NCI-H1092 treated with DMSO at 0.1 percent for 48 hours (cell line): ENCODE measurements at regions not wholly inside any gene's neighbourhood (a gene's known extent, or its start where the extent isn't known, plus 50 kb on each side); places are given as distances from the start of the nearest gene placed in this dataset.
"Not testable (repeated sequence)": the region's sequence is repeated elsewhere in the genome, so short reads cannot be mapped to it uniquely, and the experiment has no call there.

Experiments
- DNase-seq: peaks from one replicate; lab custom pipeline; 2025; lab: John Stamatoyannopoulos, UW

- DNase-seq, result peak; percentile 0
These were observed 286.6 kb downstream of the TENT5A start for GRCh38 chr6:81465859-81466258.

DNA sequence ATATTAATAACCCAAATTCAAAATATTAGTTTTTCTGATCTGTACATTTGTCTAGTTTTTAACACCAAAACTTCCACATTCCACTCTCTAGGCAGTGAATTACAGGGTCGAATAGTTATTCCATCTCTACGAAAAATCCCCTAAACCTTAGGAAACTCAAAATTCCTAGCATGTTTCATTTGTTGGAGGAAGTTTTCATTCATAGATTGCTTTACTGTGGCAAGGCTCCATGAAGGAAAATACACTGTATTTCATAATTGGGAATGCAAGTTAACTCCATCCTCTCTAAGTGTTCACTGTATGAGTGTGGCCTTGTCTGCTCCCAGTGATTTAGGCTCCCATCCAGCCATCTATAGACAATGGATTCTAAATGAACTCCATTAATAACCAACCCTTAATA, 296.1 kb downstream of the TENT5A start:
- DNase-seq, result no peak

GRCh38 chr6:81455641-81456040, 296.8 kb downstream of the TENT5A start:
- no peak for DNase-seq

DNA sequence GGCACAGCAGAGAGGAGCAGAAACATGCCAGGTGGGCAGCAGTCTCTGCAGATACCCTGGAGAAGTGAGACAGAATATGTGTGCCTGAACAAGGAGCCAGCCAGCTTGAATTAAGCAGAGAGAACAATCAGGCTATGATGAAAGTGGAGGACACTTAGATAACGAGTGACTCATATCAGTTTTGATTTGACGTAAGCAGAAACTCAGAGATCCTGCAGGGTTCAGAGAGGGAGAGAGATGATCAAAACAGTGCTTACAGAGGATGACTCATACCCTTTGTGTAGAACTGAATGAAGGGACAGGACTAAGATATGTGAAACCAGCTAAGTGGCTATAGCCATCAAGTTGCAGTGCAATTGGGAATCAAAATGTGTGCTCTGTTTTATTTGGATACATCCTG, 300.7 kb downstream of the TENT5A start:
- no peak for DNase-seq

- no peak for DNase-seq
These were observed 302.3 kb downstream of the TENT5A start for GRCh38 chr6:81450180-81450579.

GRCh38 chr6:81446509-81446908, 306.0 kb downstream of the TENT5A start:
- no peak for DNase-seq

- no peak for DNase-seq
These were observed 313.1 kb downstream of the TENT5A start for GRCh38 chr6:81439417-81439816.

DNA sequence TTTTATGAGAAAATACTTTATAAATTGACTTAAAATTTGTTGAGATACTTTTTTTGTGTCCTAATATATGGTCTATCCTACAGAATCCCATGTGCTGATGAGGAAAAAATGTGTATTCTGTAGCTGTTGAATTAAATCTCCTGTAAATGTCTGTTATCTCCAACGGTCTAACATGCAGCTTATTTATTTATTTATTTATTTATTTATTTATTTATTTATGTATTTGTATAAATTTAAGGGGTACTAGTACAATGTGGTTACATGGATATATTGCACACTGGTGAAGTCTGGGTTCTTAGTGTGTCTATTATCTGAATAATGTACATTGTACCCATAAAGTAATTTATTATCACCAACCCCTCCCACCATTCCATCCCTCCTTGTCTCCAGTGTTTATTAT, 315.5 kb downstream of the TENT5A start:
- no peak for DNase-seq

- DNase-seq, result no peak
These were observed 339.2 kb downstream of the TENT5A start for GRCh38 chr6:81413306-81413705.

DNA sequence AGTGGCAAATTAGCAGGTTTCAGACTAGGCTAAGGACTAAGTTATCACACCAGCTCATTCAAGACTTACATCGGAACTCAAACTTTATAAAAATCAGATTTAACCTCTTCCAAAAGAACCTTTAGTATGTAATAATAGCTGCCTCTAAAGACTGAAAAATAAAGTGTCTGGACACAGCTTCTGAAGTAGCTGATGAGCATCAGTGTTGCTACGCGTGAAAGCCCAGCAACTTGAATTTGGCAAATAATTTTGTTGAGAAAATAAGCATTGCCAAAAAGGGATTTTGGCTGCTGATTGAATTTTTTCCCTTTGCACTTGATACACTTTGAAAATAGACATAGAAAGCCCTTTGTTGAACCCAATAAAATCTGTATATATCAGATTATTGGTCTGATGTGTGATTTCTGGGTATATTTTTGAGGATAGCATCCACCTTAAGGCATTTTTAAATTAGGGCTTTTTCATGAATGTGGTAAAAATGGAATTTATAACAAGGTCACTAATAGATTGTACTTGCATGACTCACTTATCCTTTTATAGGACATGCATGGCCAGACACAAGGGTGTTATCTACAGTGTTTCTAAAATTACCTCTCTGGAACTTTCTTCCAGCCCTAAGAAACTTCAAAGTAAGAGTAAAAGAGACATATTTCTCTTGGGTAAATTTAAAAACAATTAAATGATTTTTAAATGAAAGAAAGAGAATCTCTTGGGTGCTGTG, 350.4 kb downstream of the TENT5A start:
- no peak for DNase-seq

- no peak for DNase-seq
These were observed 355.6 kb downstream of the TENT5A start for GRCh38 chr6:81396916-81397315.

- DNase-seq, result no peak
These were observed 365.3 kb downstream of the TENT5A start for GRCh38 chr6:81387163-81387562.

DNA sequence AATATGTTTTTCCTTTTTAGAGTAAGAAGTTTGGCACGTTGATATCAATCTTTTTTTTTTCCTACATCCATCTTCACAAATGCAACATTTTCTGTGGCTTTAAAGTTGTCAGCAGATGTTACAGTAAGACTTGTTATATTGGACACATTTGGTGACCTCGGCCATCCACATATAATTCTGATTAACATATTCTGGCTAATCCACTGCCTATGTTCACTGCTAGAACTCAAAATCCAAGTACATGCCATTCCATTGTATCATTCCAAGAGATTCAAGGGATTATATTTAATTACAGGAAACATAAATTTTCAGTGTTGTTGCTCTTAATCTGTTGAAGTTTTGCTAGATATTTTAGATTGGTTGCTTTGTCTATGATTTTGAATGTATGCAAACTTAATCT, 367.6 kb downstream of the TENT5A start:
- DNase-seq, result no peak

DNA sequence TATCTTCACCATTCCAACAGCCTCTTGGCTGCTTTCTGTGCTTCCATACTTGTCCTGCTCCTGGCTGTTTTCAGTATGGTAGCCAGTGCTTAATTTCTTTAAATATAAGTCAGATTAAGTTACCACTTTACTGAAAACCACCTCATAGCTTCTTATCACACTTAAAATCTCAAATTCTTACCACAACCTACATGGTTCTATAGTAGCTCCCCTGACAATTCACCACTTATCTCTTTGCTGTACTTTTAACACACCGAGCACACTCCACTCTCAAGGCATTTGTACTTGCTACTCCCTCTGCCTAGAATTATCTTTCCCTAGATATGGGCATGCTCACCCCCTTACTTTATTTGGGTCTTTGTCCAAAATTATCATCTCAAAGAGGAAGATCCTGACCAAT, 369.0 kb downstream of the TENT5A start:
- DNase-seq, result no peak

- DNase-seq, result no peak
These were observed 369.6 kb downstream of the TENT5A start for GRCh38 chr6:81382852-81383251.

GRCh38 chr6:81381382-81381916, 371.0 kb downstream of the TENT5A start:
- no peak for DNase-seq

DNA sequence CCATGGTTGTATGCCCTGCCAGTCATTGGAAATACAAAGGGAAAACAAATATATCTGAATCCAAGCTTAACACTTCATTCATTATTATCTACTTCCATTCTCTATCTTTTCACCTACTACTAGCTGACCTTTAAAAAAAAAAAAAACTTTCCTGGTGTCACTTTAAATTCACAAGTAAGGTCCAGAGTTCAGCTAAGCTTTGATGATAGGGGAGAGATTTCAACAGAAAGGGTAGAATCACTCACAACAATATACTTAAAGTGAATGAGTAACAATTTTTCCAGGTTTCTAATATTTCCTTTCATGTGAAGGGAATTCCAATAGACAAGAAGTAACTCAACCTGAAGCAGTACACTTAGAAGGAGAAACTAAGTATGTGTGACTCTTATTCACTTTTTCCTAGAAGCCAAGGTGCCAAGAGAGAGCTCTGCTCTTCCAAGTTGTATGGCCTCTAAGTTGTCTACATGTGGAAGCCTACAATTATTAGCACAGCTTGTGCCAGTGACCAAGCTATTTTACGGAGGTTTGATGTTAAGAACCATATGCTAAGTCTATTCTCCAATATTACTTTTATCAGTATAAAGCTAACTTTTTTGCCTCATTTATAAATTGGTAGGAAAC, 371.7 kb downstream of the TENT5A start:
- DNase-seq, result no peak

- no peak for DNase-seq
These were observed 375.7 kb downstream of the TENT5A start for GRCh38 chr6:81376745-81377144.

GRCh38 chr6:81373414-81373813, 379.1 kb downstream of the TENT5A start:
- no peak for DNase-seq

- no peak for DNase-seq
These were observed 380.6 kb downstream of the TENT5A start for GRCh38 chr6:81371930-81372329.

DNA sequence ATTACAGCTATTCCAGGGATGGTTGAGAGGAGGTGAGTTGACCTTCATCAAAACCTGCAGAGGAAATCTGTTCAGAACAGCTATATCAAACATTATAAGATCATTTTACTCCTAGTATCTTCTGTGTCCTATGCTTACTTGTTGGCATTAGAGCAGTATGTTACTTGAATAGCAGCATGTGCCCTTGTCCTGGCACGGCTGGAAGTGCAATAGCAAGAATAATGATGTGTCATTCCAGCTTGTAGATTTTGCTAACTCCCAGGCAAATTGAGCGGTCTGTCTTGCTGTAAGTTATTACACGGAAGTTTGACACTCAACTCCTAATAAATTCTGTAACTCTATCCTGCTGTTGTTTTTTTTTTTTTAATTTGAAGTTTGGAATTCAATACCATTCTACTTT, 385.5 kb downstream of the TENT5A start:
- no peak for DNase-seq

DNA sequence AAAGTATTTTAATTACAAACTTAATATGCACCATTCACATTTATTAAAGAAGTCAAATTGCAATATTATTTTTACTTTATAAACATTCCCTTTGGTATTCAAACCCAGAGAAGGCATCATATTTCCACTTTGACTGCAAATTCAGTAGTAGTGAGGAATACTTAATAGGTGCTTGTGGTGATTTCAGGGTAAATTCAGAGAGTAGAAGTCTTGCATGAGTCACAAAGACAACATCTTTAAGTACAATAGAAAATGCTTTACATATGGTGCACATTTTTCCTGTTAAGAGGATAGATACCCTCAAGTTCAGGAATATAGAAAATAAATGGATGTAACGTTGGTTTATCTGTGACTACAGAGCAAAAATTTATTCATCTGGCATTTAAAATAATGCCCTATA, 390.2 kb downstream of the TENT5A start:
- DNase-seq, result no peak

DNA sequence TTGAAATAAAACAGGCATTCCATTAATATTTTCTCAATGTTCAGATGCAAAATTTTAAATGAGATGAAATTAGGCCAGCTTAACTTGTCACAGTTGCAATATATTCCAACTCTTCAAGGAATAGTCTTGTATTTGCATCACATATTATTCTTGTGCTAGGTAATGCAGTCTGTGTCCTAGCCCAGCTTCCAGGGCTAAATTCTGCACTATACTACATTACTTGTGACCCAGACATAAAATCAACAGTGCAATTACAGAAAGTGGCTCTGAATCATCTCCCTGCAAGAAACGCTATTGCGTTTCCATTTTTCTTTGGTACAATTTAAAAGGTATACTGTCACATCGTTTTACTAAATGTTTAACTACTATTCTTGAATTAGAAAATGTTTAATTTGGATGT, 399.2 kb downstream of the TENT5A start:
- no peak for DNase-seq

DNA sequence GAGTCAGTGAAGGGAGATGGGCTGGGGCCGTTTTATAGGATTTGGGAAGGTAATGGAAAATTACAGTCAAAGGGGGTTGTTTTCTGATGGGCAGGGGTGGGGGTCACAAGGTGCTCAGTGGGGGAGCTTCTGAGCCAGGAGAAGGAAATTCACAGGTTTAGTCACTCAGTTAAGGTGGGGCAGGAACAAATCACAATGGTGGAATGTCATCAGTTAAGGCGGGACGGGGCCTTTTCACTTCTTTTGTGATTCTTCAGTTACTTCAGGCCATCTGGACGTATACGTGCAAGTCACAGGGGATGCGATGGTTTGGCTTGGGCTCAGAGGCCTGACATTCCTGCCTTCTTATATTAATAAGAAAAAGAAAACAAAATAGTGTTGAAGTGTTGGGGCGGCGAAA, 408.5 kb downstream of the TENT5A start:
- not testable (repeated sequence) for DNase-seq
